GM12892 (cell line): ENCODE measurements at regions not wholly inside any gene's neighbourhood (a gene's known extent, or its start where the extent isn't known, plus 50 kb on each side); places are given as distances from the start of the nearest gene placed in this dataset.

Source experiments
- POLR2A ChIP-seq: IDR thresholded peaks from 2 replicates; pipeline ENCODE4 v1.6.1; 2011; ENCODE audit warnings: low read depth, low read length, control low read depth
- TAF1 ChIP-seq: IDR thresholded peaks from 2 replicates; pipeline ENCODE4 v1.6.1; 2011; ENCODE audit warnings: low read depth, mild to moderate bottlenecking, control low read depth, low read length, borderline replicate concordance

GRCh38 chr5:165397516-165397915, 1892.1 kb downstream of the MAT2B start:
- TF ChIP-seq TAF1: no peak
- no peak for TF ChIP-seq POLR2A
